Fibroblast of the conjunctiva (primary cell): ENCODE measurements at regions not wholly inside any gene's neighbourhood (a gene's known extent, or its start where the extent isn't known, plus 50 kb on each side); places are given as distances from the start of the nearest gene placed in this dataset.
"Not testable (repeated sequence)": the region's sequence is repeated elsewhere in the genome, so short reads cannot be mapped to it uniquely, and the experiment has no call there.

Experiments used
- DNase-seq: peaks from one replicate; pipeline ENCODE4 v3.0.0-alpha.2; 2010; ENCODE audit warnings: low read depth

GRCh38 chr14:38704220-38704619 is 398.8 kb downstream of the SEC23A start:
- DNase-seq, result no peak

GRCh38 chr14:38696925-38697324 is 406.1 kb downstream of the SEC23A start:
- no peak for DNase-seq

- no peak for DNase-seq
Measured at GRCh38 chr14:38693423-38693822, 409.6 kb downstream of the SEC23A start.

GRCh38 chr14:38669027-38669426 is 413.1 kb upstream of the CLEC14A start:
- no peak for DNase-seq

- no peak for DNase-seq
Measured at GRCh38 chr14:38663382-38663781, 407.5 kb upstream of the CLEC14A start.

- DNase-seq, result no peak
Measured at GRCh38 chr14:38662781-38663180, 406.9 kb upstream of the CLEC14A start.

GRCh38 chr14:38646391-38646790 is 390.5 kb upstream of the CLEC14A start:
- no peak for DNase-seq

GRCh38 chr14:38634913-38635312 is 379.0 kb upstream of the CLEC14A start:
- DNase-seq, result not testable (repeated sequence)

GRCh38 chr14:38629412-38629811 is 373.5 kb upstream of the CLEC14A start:
- DNase-seq, result no peak

GRCh38 chr14:38627163-38627562 is 371.3 kb upstream of the CLEC14A start:
- DNase-seq, result no peak

GRCh38 chr14:38623661-38624060 is 367.8 kb upstream of the CLEC14A start:
- DNase-seq, result no peak

- DNase-seq, result no peak
Measured at GRCh38 chr14:38618514-38618913, 362.6 kb upstream of the CLEC14A start.

- no peak for DNase-seq
Measured at GRCh38 chr14:38616959-38617358, 361.1 kb upstream of the CLEC14A start.

- no peak for DNase-seq
Measured at GRCh38 chr14:38611928-38612327, 356.0 kb upstream of the CLEC14A start.

- no peak for DNase-seq
Measured at GRCh38 chr14:38608244-38608643, 352.4 kb upstream of the CLEC14A start.

- no peak for DNase-seq
Measured at GRCh38 chr14:38605193-38606114, 349.6 kb upstream of the CLEC14A start.

GRCh38 chr14:38600572-38600971 is 344.7 kb upstream of the CLEC14A start:
- peak; percentile 6 for DNase-seq

GRCh38 chr14:38593476-38593875 is 337.6 kb upstream of the CLEC14A start:
- no peak for DNase-seq

- no peak for DNase-seq
Measured at GRCh38 chr14:38592764-38593442, 337.0 kb upstream of the CLEC14A start.

- no peak for DNase-seq
Measured at GRCh38 chr14:38589747-38590350, 334.0 kb upstream of the CLEC14A start.

- DNase-seq, result no peak
Measured at GRCh38 chr14:38583471-38583870, 327.6 kb upstream of the CLEC14A start.

- DNase-seq, result no peak
Measured at GRCh38 chr14:38578278-38578681, 322.4 kb upstream of the CLEC14A start.

- no peak for DNase-seq
Measured at GRCh38 chr14:38567703-38568102, 311.8 kb upstream of the CLEC14A start.
